Fibroblast of villous mesenchyme (primary cell): ENCODE measurements at regions not wholly inside any gene's neighbourhood (a gene's known extent, or its start where the extent isn't known, plus 50 kb on each side); places are given as distances from the start of the nearest gene placed in this dataset.

Source experiments
- DNase-seq: peaks from one replicate; pipeline ENCODE4 v3.0.0-alpha.2; 2010; ENCODE audit warnings: low read depth
- H3K4me3 ChIP-seq: 2 replicates; pipeline ENCODE4 v1.5.1; 2011; ENCODE audit warnings: low read depth, mild to moderate bottlenecking, low read length
- TF ChIP-seq, protein P1 (sequence below): IDR thresholded peaks from 2 replicates; pipeline ENCODE4 v1.5.1; 2012; ENCODE audit warnings: low read depth, mild to moderate bottlenecking, low read length; ENCODE audit not compliant: insufficient read depth

DNA sequence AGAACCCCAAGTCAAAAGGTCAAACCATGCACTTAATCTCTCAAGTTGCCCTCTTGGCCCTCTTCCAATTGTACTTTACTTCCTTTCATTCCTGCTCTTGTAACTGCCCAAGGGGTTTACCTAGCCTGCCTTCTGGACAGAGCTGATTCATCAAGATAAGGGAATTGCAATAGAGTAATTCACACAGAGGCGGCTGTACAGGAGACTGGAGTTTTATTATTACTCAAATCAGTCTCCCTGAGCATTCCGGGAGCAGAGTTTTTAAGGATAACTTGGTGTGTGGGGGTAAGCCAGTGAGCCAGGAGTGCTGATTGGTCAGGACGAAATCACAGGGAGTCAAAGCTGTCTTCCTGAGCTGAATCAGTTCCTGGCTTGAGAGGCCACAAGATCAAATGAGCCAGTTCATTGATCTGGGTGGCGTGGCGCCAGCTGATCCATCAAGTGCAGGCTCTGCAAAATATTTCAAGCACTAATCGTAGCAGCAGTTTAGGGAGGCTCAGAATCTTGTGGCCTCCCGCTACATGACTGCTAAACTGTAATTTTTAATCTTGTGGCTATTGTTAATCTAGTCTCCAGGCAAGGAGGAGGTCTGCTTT, 590.0 kb downstream of the EPHA3 start:
- DNase-seq, result no peak
- no peak overlapping the region for H3K4me3 ChIP-seq
- TF ChIP-seq, protein P1, sequence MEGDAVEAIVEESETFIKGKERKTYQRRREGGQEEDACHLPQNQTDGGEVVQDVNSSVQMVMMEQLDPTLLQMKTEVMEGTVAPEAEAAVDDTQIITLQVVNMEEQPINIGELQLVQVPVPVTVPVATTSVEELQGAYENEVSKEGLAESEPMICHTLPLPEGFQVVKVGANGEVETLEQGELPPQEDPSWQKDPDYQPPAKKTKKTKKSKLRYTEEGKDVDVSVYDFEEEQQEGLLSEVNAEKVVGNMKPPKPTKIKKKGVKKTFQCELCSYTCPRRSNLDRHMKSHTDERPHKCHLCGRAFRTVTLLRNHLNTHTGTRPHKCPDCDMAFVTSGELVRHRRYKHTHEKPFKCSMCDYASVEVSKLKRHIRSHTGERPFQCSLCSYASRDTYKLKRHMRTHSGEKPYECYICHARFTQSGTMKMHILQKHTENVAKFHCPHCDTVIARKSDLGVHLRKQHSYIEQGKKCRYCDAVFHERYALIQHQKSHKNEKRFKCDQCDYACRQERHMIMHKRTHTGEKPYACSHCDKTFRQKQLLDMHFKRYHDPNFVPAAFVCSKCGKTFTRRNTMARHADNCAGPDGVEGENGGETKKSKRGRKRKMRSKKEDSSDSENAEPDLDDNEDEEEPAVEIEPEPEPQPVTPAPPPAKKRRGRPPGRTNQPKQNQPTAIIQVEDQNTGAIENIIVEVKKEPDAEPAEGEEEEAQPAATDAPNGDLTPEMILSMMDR, result no peak

DNA sequence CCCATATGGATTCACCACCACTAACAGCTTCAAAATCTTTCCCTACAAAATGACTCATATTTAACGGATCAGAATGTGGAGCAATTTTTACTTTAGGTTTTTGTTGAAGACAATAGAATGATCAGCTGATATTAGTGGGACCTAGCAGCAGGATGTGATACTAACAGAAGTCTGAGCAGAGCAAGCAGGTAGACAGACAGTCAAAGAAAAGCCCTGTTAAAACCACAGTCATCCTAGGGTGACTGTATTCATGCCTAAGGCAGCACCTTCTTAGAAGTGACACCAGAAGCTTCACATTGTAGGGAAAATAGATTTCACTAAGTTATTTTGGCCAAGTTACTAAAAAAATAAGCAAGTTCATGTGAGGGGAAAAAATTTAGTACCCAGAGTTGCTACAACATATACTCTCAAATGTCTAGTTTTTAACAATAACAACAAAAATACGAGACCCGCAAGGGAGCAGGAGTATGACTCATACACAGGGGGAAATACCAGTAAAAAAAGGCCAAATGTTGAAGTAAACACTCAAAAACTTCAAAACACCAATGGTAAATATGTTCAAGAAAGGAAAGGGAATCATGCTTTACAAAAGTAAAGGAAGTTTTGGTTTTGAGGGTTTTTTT, 590.9 kb downstream of the EPHA3 start:
- no peak overlapping the region for H3K4me3 ChIP-seq
- peak; percentile 4 for DNase-seq
- TF ChIP-seq, protein P1, result no peak

DNA sequence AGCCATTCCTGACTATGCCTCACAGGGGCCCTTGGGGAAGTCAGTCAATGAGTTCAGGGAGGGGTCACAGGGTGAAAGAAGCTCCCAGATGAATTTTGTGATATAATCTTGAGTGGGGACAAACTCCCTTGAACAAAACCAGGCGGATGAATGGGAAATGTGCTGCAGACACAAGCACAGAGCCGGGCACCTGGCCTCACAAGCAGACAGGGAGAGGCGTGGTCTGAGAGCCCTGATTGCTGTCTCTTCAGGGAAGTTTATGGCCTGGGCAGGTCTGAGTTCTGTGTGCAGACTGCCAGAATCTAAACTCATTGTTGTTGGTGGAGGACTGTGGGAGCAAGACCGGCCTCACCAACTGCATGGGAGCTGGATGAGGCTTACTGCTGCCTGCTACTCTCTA, 591.8 kb downstream of the EPHA3 start:
- TF ChIP-seq, protein P1, result no peak
- no peak overlapping the region for H3K4me3 ChIP-seq
- no peak for DNase-seq

DNA sequence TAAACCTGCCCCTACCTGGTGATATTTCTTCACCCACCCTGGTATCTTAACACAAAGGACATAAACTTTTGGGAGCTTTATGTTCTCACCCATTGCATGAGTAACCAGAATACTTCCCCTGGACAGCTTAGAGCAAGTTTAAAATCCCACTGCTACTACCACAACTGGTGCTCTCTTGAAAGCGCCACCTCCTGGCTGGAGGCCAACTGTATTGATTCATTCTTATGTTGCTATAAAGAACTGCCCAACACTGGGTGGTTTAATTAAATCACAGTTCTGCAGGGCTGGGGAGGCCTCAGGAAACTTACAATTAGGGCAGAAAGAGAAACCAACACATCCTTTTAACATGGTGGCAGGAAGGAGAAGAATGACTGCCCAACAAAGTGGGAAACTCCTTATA, 592.4 kb downstream of the EPHA3 start:
- no peak for DNase-seq
- TF ChIP-seq, protein P1, result no peak
- H3K4me3 ChIP-seq, result no peak overlapping the region

DNA sequence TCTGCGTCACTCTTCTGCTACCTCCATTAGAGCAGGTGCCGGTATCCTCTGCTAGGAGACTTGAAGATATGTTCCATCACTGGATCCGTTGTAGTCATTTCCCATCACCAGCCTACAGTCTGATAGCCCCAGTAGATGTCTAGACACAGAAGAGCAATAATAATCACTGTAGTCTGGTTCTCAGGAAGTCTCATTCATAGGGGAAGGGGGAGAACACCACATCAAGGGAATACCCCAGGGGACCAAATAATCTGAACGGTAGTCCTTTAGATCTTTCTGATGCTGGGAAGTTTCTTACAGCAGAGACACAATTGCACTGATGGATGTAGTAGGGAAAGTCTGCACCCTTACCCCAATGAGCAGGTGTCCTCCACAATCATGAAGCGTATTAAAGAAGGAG, 595.0 kb downstream of the EPHA3 start:
- H3K4me3 ChIP-seq, result no peak overlapping the region
- no peak for DNase-seq
- TF ChIP-seq, protein P1, result no peak

DNA sequence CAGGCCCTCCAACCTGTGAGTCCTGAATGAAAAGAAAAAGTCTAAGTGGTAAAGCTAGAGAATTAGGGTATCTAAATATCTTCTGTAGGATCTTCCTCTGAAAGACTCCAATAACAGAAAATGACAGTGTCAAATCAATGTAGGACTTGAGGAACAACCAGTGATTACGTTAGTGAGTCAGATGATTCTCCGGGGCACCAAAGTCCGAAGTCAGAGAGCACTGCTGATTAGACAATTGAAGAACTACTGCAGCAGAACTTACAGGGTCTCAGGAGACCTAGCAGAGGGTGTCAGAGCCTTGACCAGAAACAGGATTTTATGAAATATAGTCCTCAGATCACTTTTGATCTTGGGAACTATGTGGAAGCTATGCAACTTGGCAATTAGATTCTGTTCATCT, 605.8 kb downstream of the EPHA3 start:
- TF ChIP-seq, protein P1, result no peak
- no peak for DNase-seq
- H3K4me3 ChIP-seq, result no peak overlapping the region

DNA sequence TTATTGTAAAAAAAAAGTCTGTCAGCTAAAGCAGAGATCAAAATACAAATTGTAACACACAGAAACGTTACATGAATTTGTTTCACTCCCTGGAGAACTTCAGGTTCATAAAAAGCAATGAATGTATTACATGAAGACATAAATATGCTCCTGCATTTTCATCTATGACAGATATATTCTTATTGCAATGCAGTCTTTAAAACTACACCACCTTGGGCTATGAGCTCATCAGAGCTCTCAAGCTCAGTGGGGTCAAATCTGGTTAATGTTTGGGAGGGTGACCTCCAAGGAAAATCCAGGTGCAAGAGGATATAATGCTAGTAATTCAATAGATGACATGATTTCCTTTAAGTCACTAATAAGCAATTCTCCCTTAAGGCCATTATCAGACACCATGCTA, 606.8 kb downstream of the EPHA3 start:
- DNase-seq, result no peak
- H3K4me3 ChIP-seq, result no peak overlapping the region
- TF ChIP-seq, protein P1, result no peak
